ENCODE measurements at regions not wholly inside any gene's neighbourhood (a gene's known extent, or its start where the extent isn't known, plus 50 kb on each side); places are given as distances from the start of the nearest gene placed in this dataset.

DNA sequence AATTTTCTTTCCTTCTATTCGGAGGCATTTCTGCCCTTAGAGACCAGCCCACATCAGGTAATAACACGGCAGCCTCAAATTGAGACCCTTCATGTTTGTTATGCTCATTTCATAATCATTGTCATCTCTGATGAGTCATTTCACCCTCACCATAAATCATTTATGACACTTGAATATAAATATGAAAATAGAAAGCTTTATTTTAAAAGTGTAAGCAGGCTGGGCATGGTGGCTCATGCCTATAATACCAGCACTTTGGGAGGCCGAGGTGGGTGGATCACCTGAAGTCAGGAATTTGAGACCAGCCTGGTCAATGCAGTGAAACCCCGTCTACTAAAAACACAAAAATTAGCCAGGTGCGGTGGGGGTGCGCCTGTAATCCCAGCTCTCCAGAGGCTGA, 57.4 kb upstream of the EGFR start:
- H4K8ac ChIP-seq (ENCODE audit: low read depth in 2 of 2, low read length in 2 of 2): no peak overlapping the region

More for the DNA sequence above, 57.4 kb upstream of the EGFR start:
- H3K23ac ChIP-seq (ENCODE audit: low read depth, low read length): no peak overlapping the region
- H3K4me1 ChIP-seq (ENCODE audit: control insufficient read depth, insufficient read depth, low read length): no peaks in the 10 kb centered on the region
- no peak overlapping the region for H3K18ac ChIP-seq (ENCODE audit: low read depth, low read length)
- no peak for ATAC-seq (ENCODE audit: low read depth)
- H4K91ac ChIP-seq (ENCODE audit: insufficient read depth, low read depth, low read length): no peak overlapping the region
- DNase-seq: no peak
- no peak overlapping the region for H3K27ac ChIP-seq (ENCODE audit: insufficient read depth, low read length)
- H3K9me1 ChIP-seq (ENCODE audit: insufficient read depth, low read length): peaks cover 6% of the 10 kb centered on the region; the same call in 1 of the 2 replicates
- no peak for TF ChIP-seq POLR2A (IDR thresholded peaks at IDR 0.05; ENCODE audit: low read depth, low read length)
- no peak for TF ChIP-seq MAFK (IDR thresholded peaks at IDR 0.05; ENCODE audit: low read depth, low read length)
- no peak for TF ChIP-seq MXI1 (IDR thresholded peaks at IDR 0.05; ENCODE audit: borderline replicate concordance, low read depth, low read length)
- TF ChIP-seq, protein P1, sequence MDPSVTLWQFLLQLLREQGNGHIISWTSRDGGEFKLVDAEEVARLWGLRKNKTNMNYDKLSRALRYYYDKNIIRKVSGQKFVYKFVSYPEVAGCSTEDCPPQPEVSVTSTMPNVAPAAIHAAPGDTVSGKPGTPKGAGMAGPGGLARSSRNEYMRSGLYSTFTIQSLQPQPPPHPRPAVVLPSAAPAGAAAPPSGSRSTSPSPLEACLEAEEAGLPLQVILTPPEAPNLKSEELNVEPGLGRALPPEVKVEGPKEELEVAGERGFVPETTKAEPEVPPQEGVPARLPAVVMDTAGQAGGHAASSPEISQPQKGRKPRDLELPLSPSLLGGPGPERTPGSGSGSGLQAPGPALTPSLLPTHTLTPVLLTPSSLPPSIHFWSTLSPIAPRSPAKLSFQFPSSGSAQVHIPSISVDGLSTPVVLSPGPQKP (IDR thresholded peaks at IDR 0.05; ENCODE audit: borderline replicate concordance, low read depth, low read length): no peak
- TF ChIP-seq MAZ (IDR thresholded peaks at IDR 0.05; ENCODE audit: borderline replicate concordance, low read depth, low read length): no peak
- no peak for TF ChIP-seq FOS (IDR thresholded peaks at IDR 0.05; ENCODE audit: low read depth, low read length)
- TF ChIP-seq, protein P2, sequence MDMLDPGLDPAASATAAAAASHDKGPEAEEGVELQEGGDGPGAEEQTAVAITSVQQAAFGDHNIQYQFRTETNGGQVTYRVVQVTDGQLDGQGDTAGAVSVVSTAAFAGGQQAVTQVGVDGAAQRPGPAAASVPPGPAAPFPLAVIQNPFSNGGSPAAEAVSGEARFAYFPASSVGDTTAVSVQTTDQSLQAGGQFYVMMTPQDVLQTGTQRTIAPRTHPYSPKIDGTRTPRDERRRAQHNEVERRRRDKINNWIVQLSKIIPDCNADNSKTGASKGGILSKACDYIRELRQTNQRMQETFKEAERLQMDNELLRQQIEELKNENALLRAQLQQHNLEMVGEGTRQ (IDR thresholded peaks at IDR 0.05; ENCODE audit: low read depth, low read length): no peak
- TF ChIP-seq RCOR1 (IDR thresholded peaks at IDR 0.05; ENCODE audit: insufficient replicate concordance, low read length): no peak
- no peak for TF ChIP-seq RFX5 (IDR thresholded peaks at IDR 0.05; ENCODE audit: low read depth, low read length)
- TF ChIP-seq CEBPB (IDR thresholded peaks at IDR 0.05; ENCODE audit: low read depth, low read length): no peak
- TF ChIP-seq, protein P3, sequence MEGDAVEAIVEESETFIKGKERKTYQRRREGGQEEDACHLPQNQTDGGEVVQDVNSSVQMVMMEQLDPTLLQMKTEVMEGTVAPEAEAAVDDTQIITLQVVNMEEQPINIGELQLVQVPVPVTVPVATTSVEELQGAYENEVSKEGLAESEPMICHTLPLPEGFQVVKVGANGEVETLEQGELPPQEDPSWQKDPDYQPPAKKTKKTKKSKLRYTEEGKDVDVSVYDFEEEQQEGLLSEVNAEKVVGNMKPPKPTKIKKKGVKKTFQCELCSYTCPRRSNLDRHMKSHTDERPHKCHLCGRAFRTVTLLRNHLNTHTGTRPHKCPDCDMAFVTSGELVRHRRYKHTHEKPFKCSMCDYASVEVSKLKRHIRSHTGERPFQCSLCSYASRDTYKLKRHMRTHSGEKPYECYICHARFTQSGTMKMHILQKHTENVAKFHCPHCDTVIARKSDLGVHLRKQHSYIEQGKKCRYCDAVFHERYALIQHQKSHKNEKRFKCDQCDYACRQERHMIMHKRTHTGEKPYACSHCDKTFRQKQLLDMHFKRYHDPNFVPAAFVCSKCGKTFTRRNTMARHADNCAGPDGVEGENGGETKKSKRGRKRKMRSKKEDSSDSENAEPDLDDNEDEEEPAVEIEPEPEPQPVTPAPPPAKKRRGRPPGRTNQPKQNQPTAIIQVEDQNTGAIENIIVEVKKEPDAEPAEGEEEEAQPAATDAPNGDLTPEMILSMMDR (conservative IDR thresholded peaks at IDR 0.05; ENCODE audit: low read depth, low read length): no peak
- TF ChIP-seq SMC3 (IDR thresholded peaks at IDR 0.05; ENCODE audit: low read depth, low read length): no peak
- no peak for TF ChIP-seq RAD21 (IDR thresholded peaks at IDR 0.05; ENCODE audit: low read length)
- no peak for TF ChIP-seq BHLHE40 (IDR thresholded peaks at IDR 0.05; ENCODE audit: low read depth, low read length)
- TF ChIP-seq NFE2L2 (IDR thresholded peaks at IDR 0.05; ENCODE audit: low read depth, low read length): no peak
- TF ChIP-seq CHD1 (IDR thresholded peaks at IDR 0.05; ENCODE audit: low read depth, low read length): no peak
- no peaks in the 10 kb centered on the region; the same call in 1 of the 2 replicates for H3K27me3 ChIP-seq (ENCODE audit: control insufficient read depth, insufficient read depth, low read length)
- CTCF ChIA-PET: no interaction called here
- H3K79me1 ChIP-seq (ENCODE audit: low read depth in 1 of 2, low read length in 2 of 2): no peaks in the 10 kb centered on the region
- no peak overlapping the region for H3K4me2 ChIP-seq (ENCODE audit: low read depth, low read length)
- H2AK9ac ChIP-seq (replicated peaks; ENCODE audit: low read depth, low read length, poor library complexity): no peak overlapping the region
- H2AFZ ChIP-seq (replicated peaks; ENCODE audit: low read length, poor library complexity): no peak overlapping the region
- H3K4ac ChIP-seq (ENCODE audit: low read depth, low read length): no peak overlapping the region
- BruUV-seq (replicated peaks): no TSS peak
- H3K36me3 ChIP-seq (ENCODE audit: control insufficient read depth, insufficient read depth, low read length): no peaks in the 10 kb centered on the region
- no peak overlapping the region for H2BK5ac ChIP-seq (ENCODE audit: low read depth, low read length, poor library complexity, severe bottlenecking)
- intact Hi-C loops (cut with micrococcal nuclease) (no loop called here), dilution Hi-C loops (cut with HindIII; ENCODE audit: low sequenced_read_pairs, unreplicated experiment) (loop anchor here (5.0 kb wide), 1 partner anchor 36 kb away; no protein-coding TSS in a partner anchor), in situ Hi-C loops (cut with MboI; ENCODE audit: low sequenced_read_pairs) (no loop called here)
- H3K9ac ChIP-seq (ENCODE audit: low read depth, low read length): no peak overlapping the region
- no peak overlapping the region for H3K56ac ChIP-seq (ENCODE audit: extremely low read depth, insufficient read depth, low read length)
- H3K14ac ChIP-seq (replicated peaks; ENCODE audit: low read depth, low read length): no peak overlapping the region
- POLR2A ChIA-PET (ENCODE audit: unreplicated experiment): no interaction called here
- H3K9me3 ChIP-seq (ENCODE audit: control insufficient read depth, insufficient read depth, low read length): peaks cover 6% of the 10 kb centered on the region
- H2BK15ac ChIP-seq (ENCODE audit: low read depth, low read length): no peak overlapping the region
- no peak overlapping the region for H2BK120ac ChIP-seq (ENCODE audit: low read depth, low read length)
- H4K5ac ChIP-seq (ENCODE audit: low read depth, low read length): no peak overlapping the region
- H2AK5ac ChIP-seq (ENCODE audit: low read depth, low read length): no peak overlapping the region
- no CpG with 5 or more reads among the region's 6 CpGs for WGBS, 2 experiments (ENCODE audit: extremely low coverage in 2 of 2, insufficient read length in 1 of 2)
- H2BK20ac ChIP-seq (ENCODE audit: low read depth, low read length): no peak overlapping the region; the same call in 1 of the 2 replicates
- H4K20me1 ChIP-seq (ENCODE audit: insufficient read depth, low read length): no peaks in the 10 kb centered on the region
- no peak overlapping the region for H3K4me3 ChIP-seq (ENCODE audit: insufficient read depth, low read depth, low read length)

All from IMR-90 (cell line).